ENCODE measurements at regions not wholly inside any gene's neighbourhood (a gene's known extent, or its start where the extent isn't known, plus 50 kb on each side); places are given as distances from the start of the nearest gene placed in this dataset.

GRCh38 chr1:117286562-117286961 lies 75.8 kb upstream of the VTCN1 start:
- no peak for TF ChIP-seq CTCF (IDR thresholded peaks at IDR 0.05)

GRCh38 chr1:117286145-117286544 lies 75.4 kb upstream of the VTCN1 start:
- TF ChIP-seq CTCF (IDR thresholded peaks at IDR 0.05): no peak

GRCh38 chr1:117284399-117285215 lies 73.9 kb upstream of the VTCN1 start:
- peak; percentile 66 for TF ChIP-seq CTCF (IDR thresholded peaks at IDR 0.05)

- TF ChIP-seq CTCF (IDR thresholded peaks at IDR 0.05): no peak
Measured at GRCh38 chr1:117278531-117278930, 67.8 kb upstream of the VTCN1 start.

- no peak for TF ChIP-seq CTCF (IDR thresholded peaks at IDR 0.05)
Measured at GRCh38 chr1:117275055-117275454, 64.3 kb upstream of the VTCN1 start.

GRCh38 chr1:117271959-117272358 lies 61.2 kb upstream of the VTCN1 start:
- no peak for TF ChIP-seq CTCF (IDR thresholded peaks at IDR 0.05)

GRCh38 chr1:117271129-117271528 lies 60.4 kb upstream of the VTCN1 start:
- TF ChIP-seq CTCF (IDR thresholded peaks at IDR 0.05): no peak

- TF ChIP-seq CTCF (IDR thresholded peaks at IDR 0.05): no peak
Measured at GRCh38 chr1:117270679-117271078, 60.0 kb upstream of the VTCN1 start.

Data from LNCAP (cell line).